Upper lobe of right lung (tissue), 1 donor: ENCODE measurements at regions not wholly inside any gene's neighbourhood (a gene's known extent, or its start where the extent isn't known, plus 50 kb on each side); places are given as distances from the start of the nearest gene placed in this dataset.

Experiments
- ATAC-seq: fragments of 200-7000 bp; cut with Tn5 transposase; one replicate; pipeline ENCODE4 v1.9.1; 2020; ENCODE audit warnings: mild to moderate bottlenecking, moderate library complexity
- DNase-seq: peaks from one replicate; pipeline ENCODE4 v3.0.0-alpha.2; 2020
- H3K27ac ChIP-seq: fragments of 200-600 bp; one replicate; pipeline ENCODE4 v1.8.0; 2022
- H3K27me3 ChIP-seq: fragments of 200-600 bp; one replicate; pipeline ENCODE4 v1.8.0; 2022; ENCODE audit warnings: mild to moderate bottlenecking
- H3K36me3 ChIP-seq: fragments of 200-600 bp; one replicate; pipeline ENCODE4 v1.8.0; 2022
- H3K4me1 ChIP-seq: fragments of 200-600 bp; one replicate; pipeline ENCODE4 v1.8.0; 2022
- H3K4me3 ChIP-seq: fragments of 200-600 bp; one replicate; pipeline ENCODE4 v1.8.0; 2022; ENCODE audit warnings: mild to moderate bottlenecking
- H3K9me3 ChIP-seq: fragments of 200-600 bp; one replicate; pipeline ENCODE4 v1.8.0; 2022
- intact Hi-C: fragments of 100-400 bp; cut with DNase I; formaldehyde crosslinking; loops from one replicate; pipeline ENCODE4 v1.11.0; 2022
- TF ChIP-seq, protein P1 (sequence below): fragments of 200-600 bp; IDR thresholded peaks from one replicate; pipeline ENCODE4 v1.8.0; 2022; ENCODE audit warnings: antibody characterized with exemption
- donor health status: DM: no; HTN: yes; CAD: no; lungs with severe emphysema.

DNA sequence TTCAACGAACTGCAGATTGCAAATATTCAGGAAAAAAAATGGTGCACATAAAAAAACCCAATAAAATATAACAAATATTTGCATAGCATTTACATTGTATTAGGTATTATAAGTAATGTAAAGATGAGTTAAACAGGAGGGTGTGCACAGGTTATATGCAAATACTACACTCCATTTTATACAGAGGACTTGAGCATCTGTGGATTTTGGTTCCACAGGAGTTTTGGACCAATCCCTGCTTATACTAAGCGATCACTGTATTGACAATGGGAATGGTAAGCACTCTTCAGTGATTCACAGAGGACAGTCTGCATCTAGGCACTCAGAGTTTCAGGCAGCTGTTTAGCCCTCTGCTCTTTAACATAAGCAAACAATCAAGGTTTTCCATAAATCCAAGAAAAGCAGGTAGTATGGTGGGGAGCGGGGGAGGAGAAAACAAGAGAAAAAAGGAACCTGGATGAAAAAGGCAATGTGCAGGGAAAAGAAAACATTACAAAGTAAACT, 206.0 kb upstream of the PARD3B start:
- no peak overlapping the region for H3K27ac ChIP-seq
- H3K4me3 ChIP-seq: no peak overlapping the region
- TF ChIP-seq, protein P1, sequence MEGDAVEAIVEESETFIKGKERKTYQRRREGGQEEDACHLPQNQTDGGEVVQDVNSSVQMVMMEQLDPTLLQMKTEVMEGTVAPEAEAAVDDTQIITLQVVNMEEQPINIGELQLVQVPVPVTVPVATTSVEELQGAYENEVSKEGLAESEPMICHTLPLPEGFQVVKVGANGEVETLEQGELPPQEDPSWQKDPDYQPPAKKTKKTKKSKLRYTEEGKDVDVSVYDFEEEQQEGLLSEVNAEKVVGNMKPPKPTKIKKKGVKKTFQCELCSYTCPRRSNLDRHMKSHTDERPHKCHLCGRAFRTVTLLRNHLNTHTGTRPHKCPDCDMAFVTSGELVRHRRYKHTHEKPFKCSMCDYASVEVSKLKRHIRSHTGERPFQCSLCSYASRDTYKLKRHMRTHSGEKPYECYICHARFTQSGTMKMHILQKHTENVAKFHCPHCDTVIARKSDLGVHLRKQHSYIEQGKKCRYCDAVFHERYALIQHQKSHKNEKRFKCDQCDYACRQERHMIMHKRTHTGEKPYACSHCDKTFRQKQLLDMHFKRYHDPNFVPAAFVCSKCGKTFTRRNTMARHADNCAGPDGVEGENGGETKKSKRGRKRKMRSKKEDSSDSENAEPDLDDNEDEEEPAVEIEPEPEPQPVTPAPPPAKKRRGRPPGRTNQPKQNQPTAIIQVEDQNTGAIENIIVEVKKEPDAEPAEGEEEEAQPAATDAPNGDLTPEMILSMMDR: no peak
- ATAC-seq: no peak
- intact Hi-C loops: no loop called here
- H3K4me1 ChIP-seq: no peaks in the 10 kb centered on the region
- H3K36me3 ChIP-seq: no peaks in the 10 kb centered on the region
- no peak for DNase-seq
- H3K27me3 ChIP-seq: no peaks in the 10 kb centered on the region
- no peaks in the 10 kb centered on the region for H3K9me3 ChIP-seq

DNA sequence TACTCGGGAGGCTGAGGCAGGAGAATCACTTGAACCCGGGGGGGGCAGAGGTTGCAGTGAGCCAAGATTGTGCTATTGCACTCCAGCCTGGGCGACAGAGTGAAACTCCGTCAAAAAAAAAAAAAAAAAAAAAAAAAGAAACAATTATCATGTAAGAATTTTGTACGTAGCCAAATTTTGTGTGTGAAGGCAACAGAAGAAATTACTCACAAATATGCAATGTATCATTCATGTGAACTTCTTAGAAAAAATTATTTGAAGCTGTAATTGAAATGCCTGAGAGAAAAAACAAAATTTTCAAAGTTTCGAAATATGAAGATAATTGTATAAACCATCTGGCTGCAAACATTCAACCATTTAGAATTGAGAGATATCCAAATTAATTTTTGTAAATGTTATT, 204.8 kb upstream of the PARD3B start:
- H3K4me3 ChIP-seq: no peak overlapping the region
- ATAC-seq (no peak), DNase-seq (no peak)
- no peaks in the 10 kb centered on the region for H3K36me3 ChIP-seq
- no peak overlapping the region for H3K27ac ChIP-seq
- H3K27me3 ChIP-seq: no peaks in the 10 kb centered on the region
- no peaks in the 10 kb centered on the region for H3K4me1 ChIP-seq
- no peaks in the 10 kb centered on the region for H3K9me3 ChIP-seq
- intact Hi-C loops: no loop called here
- TF ChIP-seq, protein P1: no peak

DNA sequence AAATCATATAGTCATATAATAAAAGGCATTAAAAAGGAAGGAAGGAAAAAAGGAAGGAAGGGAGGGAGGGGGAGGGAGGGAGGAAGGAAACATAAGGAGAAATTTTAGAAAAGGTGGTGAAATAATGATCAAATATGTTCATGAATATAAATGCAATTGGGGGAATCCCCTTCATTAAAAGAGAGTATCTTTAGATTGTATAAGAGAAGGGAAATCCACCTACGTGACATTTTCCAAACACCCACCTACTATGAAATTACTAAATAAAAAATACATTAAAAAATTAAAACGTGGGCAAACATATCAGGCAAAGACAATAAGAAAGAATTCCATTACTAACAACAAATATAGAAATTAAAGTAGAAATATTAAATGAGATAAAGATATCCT, 203.4 kb upstream of the PARD3B start:
- Histone ChIP-seq H3K9me3 (no peaks in the 10 kb centered on the region), H3K4me1 (no peaks in the 10 kb centered on the region), H3K36me3 (no peaks in the 10 kb centered on the region), H3K27me3 (no peaks in the 10 kb centered on the region), H3K4me3 (no peak overlapping the region), H3K27ac (no peak overlapping the region)
- DNase-seq (no peak), ATAC-seq (no peak)
- intact Hi-C loops: no loop called here
- TF ChIP-seq, protein P1: no peak

DNA sequence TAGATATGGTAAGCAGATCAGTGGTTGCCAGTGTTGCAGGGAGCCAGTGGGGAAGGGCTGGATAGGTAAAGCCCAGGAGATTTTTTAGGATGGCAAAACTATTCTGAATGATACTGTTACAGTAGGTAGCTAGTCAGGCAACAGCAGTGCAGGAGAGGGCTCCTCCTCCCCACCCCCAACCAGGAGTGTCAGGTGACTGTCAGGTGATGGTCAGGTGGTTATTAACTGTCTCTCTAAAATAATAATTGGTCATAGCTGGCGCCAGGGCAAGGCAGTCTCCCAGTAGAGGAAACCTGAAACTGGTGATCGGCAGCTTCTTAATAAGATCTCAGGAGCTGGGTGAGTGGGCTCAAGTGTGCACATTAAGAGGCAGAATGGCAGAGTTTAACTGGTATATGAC, 201.6 kb upstream of the PARD3B start:
- Histone ChIP-seq H3K4me1 (no peaks in the 10 kb centered on the region), H3K4me3 (no peak overlapping the region), H3K9me3 (no peaks in the 10 kb centered on the region), H3K27me3 (no peaks in the 10 kb centered on the region), H3K27ac (no peak overlapping the region), H3K36me3 (no peaks in the 10 kb centered on the region)
- DNase-seq (no peak), ATAC-seq (no peak)
- TF ChIP-seq, protein P1: no peak
- intact Hi-C loops: no loop called here

DNA sequence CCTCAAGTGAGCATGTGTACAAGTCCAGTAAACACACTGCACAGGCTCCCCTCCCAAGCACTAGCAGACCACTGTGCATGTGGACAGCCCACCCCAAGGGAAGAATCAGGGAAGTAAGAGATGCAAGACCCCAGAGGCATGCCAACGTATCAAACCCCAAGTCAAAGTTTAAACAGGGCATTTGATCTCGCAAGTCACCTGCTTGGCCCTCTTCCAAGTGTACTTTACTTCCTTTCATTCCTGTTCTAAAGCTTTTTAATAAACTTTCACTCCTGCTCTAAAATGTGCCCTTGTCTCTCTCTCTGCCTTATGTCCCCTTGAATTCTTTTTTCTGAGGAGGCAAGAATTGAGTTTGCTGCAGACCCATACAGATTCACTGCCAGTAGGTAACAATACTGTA, 201.2 kb upstream of the PARD3B start:
- intact Hi-C loops: no loop called here
- DNase-seq (no peak), ATAC-seq (no peak)
- Histone ChIP-seq H3K4me3 (no peak overlapping the region), H3K4me1 (no peaks in the 10 kb centered on the region), H3K27ac (no peak overlapping the region), H3K27me3 (no peaks in the 10 kb centered on the region), H3K36me3 (no peaks in the 10 kb centered on the region), H3K9me3 (no peaks in the 10 kb centered on the region)
- TF ChIP-seq, protein P1: no peak

DNA sequence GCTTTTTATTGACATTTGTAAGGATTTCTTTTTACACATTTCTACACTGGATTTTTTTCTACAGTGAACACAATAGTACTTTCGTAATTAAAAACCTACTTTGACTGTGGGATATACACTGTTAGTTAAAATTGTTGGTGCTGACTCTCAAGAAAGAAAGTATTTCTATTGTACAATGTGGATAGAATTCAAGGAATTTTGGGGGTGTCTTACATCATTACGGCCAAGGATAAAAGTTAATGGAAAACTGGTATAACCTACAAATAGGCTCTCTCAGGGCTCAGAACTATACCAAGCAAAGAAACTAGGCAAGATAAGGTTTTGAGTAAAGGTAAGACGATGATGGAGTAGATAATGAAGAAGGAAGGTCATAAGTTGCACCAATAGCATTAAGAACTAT, 198.4 kb upstream of the PARD3B start:
- Histone ChIP-seq H3K27me3 (no peaks in the 10 kb centered on the region), H3K4me3 (no peak overlapping the region), H3K4me1 (no peaks in the 10 kb centered on the region), H3K27ac (no peak overlapping the region), H3K36me3 (no peaks in the 10 kb centered on the region), H3K9me3 (no peaks in the 10 kb centered on the region)
- intact Hi-C loops: no loop called here
- ATAC-seq: no peak
- TF ChIP-seq, protein P1: no peak
- DNase-seq: no peak
